IMR-90 (cell line): ENCODE measurements at regions not wholly inside any gene's neighbourhood (a gene's known extent, or its start where the extent isn't known, plus 50 kb on each side); places are given as distances from the start of the nearest gene placed in this dataset.

ENCODE experiments used
- ATAC-seq: fragments of 200-7000 bp; cut with Tn5 transposase; 2 replicates; pipeline ENCODE4 v1.9.1; 2020; ENCODE audit warnings: low read depth, mild to moderate bottlenecking, moderate library complexity
- BruUV-seq: library from RNA; stranded (reverse); fragments of 400-500 nt; replicated peaks from 2 replicates; lab custom pipeline; 2021; lab: Mats Ljungman, UMichigan
- CTCF ChIA-PET: fragments of 300-600 bp; formaldehyde crosslinking; extraction: SDS; loops from one replicate; lab custom pipeline; 2021; ENCODE audit warnings: antibody characterized with exemption; lab: Yijun Ruan, JAX
- POLR2A ChIA-PET: fragments of 300-600 bp; sonication (Branson Sonifier 250); formaldehyde crosslinking; loops from one replicate; lab custom pipeline; 2022; ENCODE audit warnings: antibody characterized with exemption; ENCODE audit not compliant: unreplicated experiment; lab: Charles Lee
- DNase-seq: peaks from one replicate; pipeline ENCODE4 v3.0.0; 2013
- H2AFZ ChIP-seq: replicated peaks from 2 replicates; pipeline ENCODE3; 2013; ENCODE audit warnings: low read length, mild to moderate bottlenecking; ENCODE audit not compliant: poor library complexity
- H2AK5ac ChIP-seq: 2 replicates; pipeline ENCODE4 v1.6.1; 2013; ENCODE audit warnings: low read depth, low read length, inconsistent platforms
- H2AK9ac ChIP-seq: replicated peaks from 2 replicates; pipeline ENCODE3; 2013; ENCODE audit warnings: mild to moderate bottlenecking, low read depth, low read length, moderate library complexity; ENCODE audit not compliant: poor library complexity
- H2BK120ac ChIP-seq: 2 replicates; pipeline ENCODE4 v1.6.1; 2013; ENCODE audit warnings: low read depth, low read length, inconsistent platforms
- H2BK15ac ChIP-seq: 3 replicates; pipeline ENCODE4 v1.6.1; 2013; ENCODE audit warnings: low read depth, low read length, inconsistent platforms
- H2BK20ac ChIP-seq: 2 replicates; pipeline ENCODE4 v1.6.1; 2013; ENCODE audit warnings: low read depth, mild to moderate bottlenecking, inconsistent platforms, low read length, moderate library complexity
- H2BK5ac ChIP-seq: 2 replicates; pipeline ENCODE4 v1.6.1; 2013; ENCODE audit warnings: mild to moderate bottlenecking, low read depth, low read length, inconsistent platforms; ENCODE audit not compliant: poor library complexity, severe bottlenecking
- H3K14ac ChIP-seq: replicated peaks from 2 replicates; pipeline ENCODE4 v1.6.1; 2013; ENCODE audit warnings: low read depth, low read length, inconsistent platforms
- H3K18ac ChIP-seq: 2 replicates; pipeline ENCODE4 v1.6.1; 2013; ENCODE audit warnings: low read depth, low read length, control low read depth
- H3K23ac ChIP-seq: 2 replicates; pipeline ENCODE4 v1.6.1; 2013; ENCODE audit warnings: low read depth, low read length, inconsistent platforms
- H3K27ac ChIP-seq: 2 replicates; pipeline ENCODE4 v1.5.1; 2013; ENCODE audit warnings: mild to moderate bottlenecking, control low read depth, low read length; ENCODE audit not compliant: insufficient read depth
- H3K27me3 ChIP-seq: 2 replicates; pipeline ENCODE4 v1.6.1; 2013; ENCODE audit warnings: low read length; ENCODE audit not compliant: control insufficient read depth, insufficient read depth
- H3K36me3 ChIP-seq: 2 replicates; pipeline ENCODE4 v1.6.1; 2013; ENCODE audit warnings: low read length, mixed read lengths; ENCODE audit not compliant: control insufficient read depth, insufficient read depth
- H3K4ac ChIP-seq: 2 replicates; pipeline ENCODE4 v1.6.1; 2013; ENCODE audit warnings: low read depth, low read length, inconsistent platforms
- H3K4me1 ChIP-seq: 2 replicates; pipeline ENCODE4 v1.6.1; 2013; ENCODE audit warnings: low read length, mixed read lengths; ENCODE audit not compliant: control insufficient read depth, insufficient read depth
- H3K4me2 ChIP-seq: 2 replicates; pipeline ENCODE4 v1.6.1; 2013; ENCODE audit warnings: low read depth, mild to moderate bottlenecking, control low read depth, low read length, moderate library complexity
- H3K4me3 ChIP-seq: 2 replicates; pipeline ENCODE4 v1.5.1; 2013; ENCODE audit warnings: low read depth, mild to moderate bottlenecking, control low read depth, low read length, moderate library complexity; ENCODE audit not compliant: insufficient read depth
- H3K56ac ChIP-seq: 2 replicates; pipeline ENCODE4 v1.6.1; 2013; ENCODE audit warnings: low read length, inconsistent platforms; ENCODE audit not compliant: insufficient read depth; ENCODE audit errors: extremely low read depth
- H3K79me1 ChIP-seq, 2 experiments: 2 replicates each; pipeline ENCODE4 v1.6.1; 2013; ENCODE audit warnings: low read length in 2 of 2, inconsistent platforms in 1 of 2, low read depth in 1 of 2
- H3K9ac ChIP-seq: 2 replicates; pipeline ENCODE4 v1.6.1; 2013; ENCODE audit warnings: low read depth, low read length, control low read depth
- H3K9me1 ChIP-seq: 2 replicates; pipeline ENCODE4 v1.6.1; 2013; ENCODE audit warnings: low read length, inconsistent platforms; ENCODE audit not compliant: insufficient read depth
- H3K9me3 ChIP-seq: 2 replicates; pipeline ENCODE4 v1.6.1; 2013; ENCODE audit warnings: low read length; ENCODE audit not compliant: control insufficient read depth, insufficient read depth
- H4K20me1 ChIP-seq: 2 replicates; pipeline ENCODE4 v1.6.1; 2013; ENCODE audit warnings: low read length, inconsistent platforms; ENCODE audit not compliant: insufficient read depth
- H4K5ac ChIP-seq: 2 replicates; pipeline ENCODE4 v1.6.1; 2013; ENCODE audit warnings: mild to moderate bottlenecking, low read depth, low read length, control low read depth
- H4K8ac ChIP-seq, 2 experiments: 2 replicates each; pipeline ENCODE4 v1.6.1; 2013; ENCODE audit warnings: low read depth in 2 of 2, low read length in 2 of 2, control low read depth in 1 of 2, inconsistent platforms in 1 of 2
- H4K91ac ChIP-seq: 2 replicates; pipeline ENCODE4 v1.6.1; 2013; ENCODE audit warnings: low read depth, low read length, inconsistent platforms; ENCODE audit not compliant: insufficient read depth
- BHLHE40 ChIP-seq: fragments of 150-350 bp; IDR thresholded peaks from 2 replicates; pipeline ENCODE4 v1.6.1; 2016; ENCODE audit warnings: mild to moderate bottlenecking, low read depth, low read length
- CEBPB ChIP-seq: IDR thresholded peaks from 2 replicates; pipeline ENCODE4 v1.6.1; 2012; ENCODE audit warnings: low read depth, low read length, improper control_type of control experiment
- CHD1 ChIP-seq: IDR thresholded peaks from 2 replicates; pipeline ENCODE4 v1.6.1; 2012; ENCODE audit warnings: low read depth, low read length, improper control_type of control experiment
- CTCF ChIP-seq: conservative IDR thresholded peaks from 2 replicates; pipeline ENCODE4 v1.5.1; 2012; ENCODE audit warnings: mild to moderate bottlenecking, low read depth, low read length, improper control_type of control experiment
- FOS ChIP-seq: fragments of 150-350 bp; IDR thresholded peaks from 2 replicates; pipeline ENCODE4 v1.6.1; 2016; ENCODE audit warnings: low read depth, low read length
- MAFK ChIP-seq: IDR thresholded peaks from 2 replicates; pipeline ENCODE4 v1.6.1; 2012; ENCODE audit warnings: low read depth, low read length, improper control_type of control experiment
- MAZ ChIP-seq: IDR thresholded peaks from 2 replicates; pipeline ENCODE4 v1.6.1; 2012; ENCODE audit warnings: low read depth, mild to moderate bottlenecking, low read length, improper control_type of control experiment, moderate library complexity, borderline replicate concordance
- MXI1 ChIP-seq: IDR thresholded peaks from 2 replicates; pipeline ENCODE4 v1.6.1; 2012; ENCODE audit warnings: low read depth, mild to moderate bottlenecking, low read length, moderate library complexity, borderline replicate concordance
- NFE2L2 ChIP-seq: fragments of 150-350 bp; IDR thresholded peaks from 2 replicates; pipeline ENCODE4 v1.6.1; 2016; ENCODE audit warnings: low read depth, mild to moderate bottlenecking, low read length
- POLR2A ChIP-seq: IDR thresholded peaks from 2 replicates; pipeline ENCODE4 v1.6.1; 2012; ENCODE audit warnings: mild to moderate bottlenecking, low read depth, low read length
- RAD21 ChIP-seq: IDR thresholded peaks from 2 replicates; pipeline ENCODE4 v1.6.1; 2012; ENCODE audit warnings: low read length, improper control_type of control experiment
- RCOR1 ChIP-seq: IDR thresholded peaks from 2 replicates; pipeline ENCODE4 v1.6.1; 2012; ENCODE audit warnings: mild to moderate bottlenecking, low read length, improper control_type of control experiment; ENCODE audit not compliant: insufficient replicate concordance
- RFX5 ChIP-seq: IDR thresholded peaks from 2 replicates; pipeline ENCODE4 v1.8.0; 2012; ENCODE audit warnings: low read depth, mild to moderate bottlenecking, low read length, moderate library complexity
- SMC3 ChIP-seq: fragments of 150-350 bp; IDR thresholded peaks from 2 replicates; pipeline ENCODE4 v1.6.1; 2016; ENCODE audit warnings: low read depth, mild to moderate bottlenecking, antibody characterized with exemption, low read length, moderate library complexity
- USF2 ChIP-seq: fragments of 150-350 bp; IDR thresholded peaks from 2 replicates; pipeline ENCODE4 v1.6.1; 2017; ENCODE audit warnings: mild to moderate bottlenecking, antibody characterized with exemption, low read length, low read depth
- WGBS, 2 experiments: methylation state at CpG; one replicate each; pipeline versions ENCODE4 v1.1.5 to v1.1.7; 2013; ENCODE audit warnings: missing lambda C conversion rate in 2 of 2; ENCODE audit not compliant: insufficient read length in 1 of 2; ENCODE audit errors: extremely low coverage in 2 of 2; 5-methylcytosine and 5-hydroxymethylcytosine counted together
- dilution Hi-C: fragments of 300-500 bp; cut with HindIII; formaldehyde crosslinking; loops from one replicate; pipeline ENCODE4 v1.14.3; 2018; ENCODE audit warnings: low sequenced_read_pairs; ENCODE audit not compliant: unreplicated experiment
- in situ Hi-C: fragments of 300-500 bp; cut with MboI; formaldehyde crosslinking; loops from 3 replicates; pipeline ENCODE4 v1.14.3; 2019; ENCODE audit warnings: low sequenced_read_pairs, inconsistent platforms, mixed read lengths
- intact Hi-C: fragments of 100-400 bp; cut with micrococcal nuclease; formaldehyde crosslinking; loops from 2 replicates; pipeline ENCODE4 v1.10.0; 2022
- TF ChIP-seq, protein P1 (sequence below): fragments of 150-350 bp; IDR thresholded peaks from 2 replicates; pipeline ENCODE4 v1.6.1; 2016; ENCODE audit warnings: low read depth, mild to moderate bottlenecking, low read length, moderate library complexity, borderline replicate concordance

DNA sequence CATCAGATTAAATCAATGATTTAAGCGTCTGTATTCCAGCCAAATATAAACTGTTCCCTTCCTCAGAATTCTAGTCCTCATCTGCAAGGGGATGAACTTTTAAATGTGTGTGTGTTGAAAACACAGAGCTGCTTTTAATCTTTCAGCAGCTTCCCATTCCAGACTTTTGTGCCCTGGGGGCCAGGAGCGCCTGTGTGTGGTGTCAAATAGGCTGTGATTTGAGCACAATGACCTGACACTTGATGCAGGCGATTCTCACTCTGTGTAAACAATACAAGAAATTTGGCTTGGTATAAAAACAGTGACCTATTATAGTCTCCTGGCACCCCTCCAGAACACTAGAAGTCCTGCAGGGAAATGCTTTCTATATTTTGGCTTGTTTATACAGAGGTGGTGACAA, 274.6 kb upstream of the ROPN1 start:
- Histone ChIP-seq H4K91ac (no peak overlapping the region), H3K23ac (no peak overlapping the region), H3K9ac (no peak overlapping the region), H3K18ac (no peak overlapping the region), H3K79me1 (no peaks in the 10 kb centered on the region), H3K4ac (no peak overlapping the region), H3K9me1 (peaks cover 1% of the 10 kb centered on the region; the same call in 1 of the 2 replicates), H4K20me1 (no peaks in the 10 kb centered on the region), H3K4me2 (no peak overlapping the region), H4K8ac (no peak overlapping the region), H2BK120ac (no peak overlapping the region), H3K4me1 (peaks cover 7% of the 10 kb centered on the region), H2BK20ac (no peak overlapping the region), H2BK5ac (no peak overlapping the region), H3K56ac (no peak overlapping the region), H3K4me3 (no peak overlapping the region), H2AK9ac (no peak overlapping the region), H4K5ac (no peak overlapping the region), H3K9me3 (no peaks in the 10 kb centered on the region), H3K27ac (no peak overlapping the region), H2AFZ (no peak overlapping the region), H2AK5ac (no peak overlapping the region), H2BK15ac (no peak overlapping the region), H3K27me3 (peaks cover 2% of the 10 kb centered on the region; the same call in 1 of the 2 replicates), H3K36me3 (no peaks in the 10 kb centered on the region; the same call in 1 of the 2 replicates), H3K14ac (no peak overlapping the region)
- in situ Hi-C loops (no loop called here), dilution Hi-C loops (no loop called here), intact Hi-C loops (no loop called here)
- CTCF ChIA-PET, result no interaction called here
- TF ChIP-seq NFE2L2 (no peak), MAZ (no peak), RCOR1 (no peak), CTCF (no peak), FOS (no peak), SMC3 (no peak), MAFK (no peak), USF2 (no peak), RAD21 (no peak), RFX5 (no peak), CEBPB (no peak), MXI1 (no peak), CHD1 (no peak), BHLHE40 (no peak), POLR2A (no peak)
- TF ChIP-seq, protein P1, sequence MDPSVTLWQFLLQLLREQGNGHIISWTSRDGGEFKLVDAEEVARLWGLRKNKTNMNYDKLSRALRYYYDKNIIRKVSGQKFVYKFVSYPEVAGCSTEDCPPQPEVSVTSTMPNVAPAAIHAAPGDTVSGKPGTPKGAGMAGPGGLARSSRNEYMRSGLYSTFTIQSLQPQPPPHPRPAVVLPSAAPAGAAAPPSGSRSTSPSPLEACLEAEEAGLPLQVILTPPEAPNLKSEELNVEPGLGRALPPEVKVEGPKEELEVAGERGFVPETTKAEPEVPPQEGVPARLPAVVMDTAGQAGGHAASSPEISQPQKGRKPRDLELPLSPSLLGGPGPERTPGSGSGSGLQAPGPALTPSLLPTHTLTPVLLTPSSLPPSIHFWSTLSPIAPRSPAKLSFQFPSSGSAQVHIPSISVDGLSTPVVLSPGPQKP, result no peak
- POLR2A ChIA-PET, result no interaction called here
- WGBS, 2 experiments, result no CpG with 5 or more reads among the region's 3 CpGs
- DNase-seq (no peak), ATAC-seq (no peak)
- BruUV-seq, result no TSS peak
